Keratinocyte (primary cell): ENCODE measurements at regions not wholly inside any gene's neighbourhood (a gene's known extent, or its start where the extent isn't known, plus 50 kb on each side); places are given as distances from the start of the nearest gene placed in this dataset.

Experiments
- DNase-seq: peaks from one replicate; pipeline ENCODE4 v3.0.0-alpha.2; 2011; ENCODE audit warnings: low read depth, missing footprints, low spot score
- FAIRE-seq: peaks from 2 replicates; lab custom pipeline; 2011; peaks lifted over from hg19 to GRCh38; lab: Jason Lieb, UNC
- H2AFZ ChIP-seq: 2 replicates; pipeline ENCODE4 v1.6.0; 2012; ENCODE audit warnings: low read length, control low read depth, inconsistent platforms; ENCODE audit not compliant: control insufficient read depth
- H3K27ac ChIP-seq: 2 replicates; pipeline ENCODE4 v1.5.1; 2011; ENCODE audit warnings: low read length; ENCODE audit not compliant: control insufficient read depth, insufficient read depth
- H3K27me3 ChIP-seq: 3 replicates; pipeline ENCODE4 v1.6.0; 2011; ENCODE audit warnings: low read length; ENCODE audit not compliant: control insufficient read depth, insufficient read depth; ENCODE audit errors: extremely low read depth
- H3K36me3 ChIP-seq, 2 experiments: 2 replicates in 1 of 2; 3 replicates in 1 of 2; pipeline ENCODE4 v1.5.1; 2011; ENCODE audit warnings: low read length in 2 of 2, mild to moderate bottlenecking in 1 of 2; ENCODE audit not compliant: control insufficient read depth in 2 of 2, insufficient read depth in 2 of 2; ENCODE audit errors: extremely low read depth in 1 of 2
- H3K4me1 ChIP-seq: 3 replicates; pipeline ENCODE4 v1.5.1; 2011; ENCODE audit warnings: low read length; ENCODE audit not compliant: control insufficient read depth, insufficient read depth; ENCODE audit errors: extremely low read depth
- H3K4me2 ChIP-seq: 3 replicates; pipeline ENCODE4 v1.6.0; 2011; ENCODE audit warnings: low read depth, low read length; ENCODE audit not compliant: control insufficient read depth, insufficient read depth; ENCODE audit errors: extremely low read depth
- H3K4me3 ChIP-seq, 3 experiments: fragments of 200-600 bp in 1 of 3; sonication (generic) in 1 of 3; 2 replicates in 2 of 3; 3 replicates in 1 of 3; pipeline ENCODE4 v1.5.1; 2011 to 2016; ENCODE audit warnings: low read length in 3 of 3, mild to moderate bottlenecking in 3 of 3, control low read depth in 2 of 3, inconsistent platforms in 1 of 3, low read depth in 1 of 3, mixed read lengths in 1 of 3, mixed run types in 1 of 3, moderate library complexity in 1 of 3; ENCODE audit not compliant: control insufficient read depth in 2 of 3, insufficient read depth in 2 of 3; ENCODE audit errors: extremely low read depth in 1 of 3
- H3K79me2 ChIP-seq: 2 replicates; pipeline ENCODE4 v1.6.0; 2012; ENCODE audit warnings: low read length; ENCODE audit not compliant: control insufficient read depth, insufficient read depth
- H3K9ac ChIP-seq: 3 replicates; pipeline ENCODE4 v1.6.0; 2011; ENCODE audit warnings: low read length; ENCODE audit not compliant: control insufficient read depth, insufficient read depth; ENCODE audit errors: extremely low read depth
- H3K9me1 ChIP-seq: 3 replicates; pipeline ENCODE4 v1.6.0; 2011; ENCODE audit warnings: low read length; ENCODE audit not compliant: control insufficient read depth, insufficient read depth; ENCODE audit errors: extremely low read depth
- H3K9me3 ChIP-seq: 2 replicates; pipeline ENCODE4 v1.5.1; 2012; ENCODE audit warnings: low read depth, low read length; ENCODE audit not compliant: control insufficient read depth
- H4K20me1 ChIP-seq: 3 replicates; pipeline ENCODE4 v1.6.0; 2011; ENCODE audit warnings: low read length; ENCODE audit not compliant: control insufficient read depth, insufficient read depth; ENCODE audit errors: extremely low read depth
- EZH2 ChIP-seq: IDR thresholded peaks from one replicate; pipeline ENCODE4 v1.6.1; 2012; ENCODE audit warnings: inconsistent platforms, mild to moderate bottlenecking, low read length, moderate library complexity
- dilution Hi-C: fragments of 300-500 bp; cut with MboI; formaldehyde crosslinking; loops from one replicate; pipeline ENCODE4 v1.7.0; 2020; ENCODE audit warnings: low sequenced_read_pairs; ENCODE audit not compliant: extremely low pct_ligation_motif_present
- TF ChIP-seq, protein P1 (sequence below), 3 experiments: IDR thresholded peaks in 1 of 3; conservative IDR thresholded peaks in 1 of 3; optimal IDR thresholded peaks in 1 of 3; 2 replicates in 2 of 3; 3 replicates in 1 of 3; pipeline versions ENCODE3 to v1.5.1; 2011; ENCODE audit warnings: low read length in 3 of 3, mild to moderate bottlenecking in 3 of 3, moderate library complexity in 2 of 3, control low read depth in 1 of 3, inconsistent platforms in 1 of 3; ENCODE audit not compliant: insufficient read depth in 2 of 3; ENCODE audit errors: extremely low read depth in 1 of 3

DNA sequence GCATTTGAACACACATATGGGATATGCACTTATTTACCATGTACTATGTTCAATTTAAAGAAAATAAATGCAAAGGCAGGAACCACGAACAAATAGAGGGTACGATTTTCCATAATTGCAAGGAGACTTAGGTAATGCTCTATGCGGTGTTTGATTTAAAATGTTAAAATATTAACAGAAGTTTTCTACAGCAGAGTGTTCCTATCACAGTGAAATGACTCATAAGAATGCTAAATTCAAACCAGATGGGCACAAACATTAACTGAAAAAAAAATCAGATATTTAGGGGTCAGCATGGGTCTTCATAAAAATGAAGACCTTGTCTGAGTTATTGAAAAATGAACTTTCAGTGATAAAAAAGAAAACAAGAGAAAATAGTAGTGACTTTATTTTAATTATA, 65.4 kb downstream of the LLPH start:
- FAIRE-seq, result no peak
- H3K4me1 ChIP-seq, result no peaks in the 10 kb centered on the region
- DNase-seq, result no peak
- no peak overlapping the region for H3K4me3 ChIP-seq
- no peak overlapping the region for H3K9ac ChIP-seq
- no peak overlapping the region for H3K27ac ChIP-seq
- no peaks in the 10 kb centered on the region for H3K9me3 ChIP-seq
- H3K4me2 ChIP-seq, result no peak overlapping the region
- dilution Hi-C loops, result no loop called here
- no peaks in the 10 kb centered on the region for H3K79me2 ChIP-seq
- no peaks in the 10 kb centered on the region for H3K36me3 ChIP-seq
- TF ChIP-seq EZH2, result no peak
- TF ChIP-seq, protein P1, sequence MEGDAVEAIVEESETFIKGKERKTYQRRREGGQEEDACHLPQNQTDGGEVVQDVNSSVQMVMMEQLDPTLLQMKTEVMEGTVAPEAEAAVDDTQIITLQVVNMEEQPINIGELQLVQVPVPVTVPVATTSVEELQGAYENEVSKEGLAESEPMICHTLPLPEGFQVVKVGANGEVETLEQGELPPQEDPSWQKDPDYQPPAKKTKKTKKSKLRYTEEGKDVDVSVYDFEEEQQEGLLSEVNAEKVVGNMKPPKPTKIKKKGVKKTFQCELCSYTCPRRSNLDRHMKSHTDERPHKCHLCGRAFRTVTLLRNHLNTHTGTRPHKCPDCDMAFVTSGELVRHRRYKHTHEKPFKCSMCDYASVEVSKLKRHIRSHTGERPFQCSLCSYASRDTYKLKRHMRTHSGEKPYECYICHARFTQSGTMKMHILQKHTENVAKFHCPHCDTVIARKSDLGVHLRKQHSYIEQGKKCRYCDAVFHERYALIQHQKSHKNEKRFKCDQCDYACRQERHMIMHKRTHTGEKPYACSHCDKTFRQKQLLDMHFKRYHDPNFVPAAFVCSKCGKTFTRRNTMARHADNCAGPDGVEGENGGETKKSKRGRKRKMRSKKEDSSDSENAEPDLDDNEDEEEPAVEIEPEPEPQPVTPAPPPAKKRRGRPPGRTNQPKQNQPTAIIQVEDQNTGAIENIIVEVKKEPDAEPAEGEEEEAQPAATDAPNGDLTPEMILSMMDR (optimal IDR thresholded peaks at IDR 0.05 in 1 of 3, IDR thresholded peaks at IDR 0.05 in 1 of 3, conservative IDR thresholded peaks at IDR 0.05 in 1 of 3; ENCODE audit: extremely low read depth in 1 of 3, insufficient read depth in 2 of 3, low read length in 3 of 3), result no peak
- H2AFZ ChIP-seq, result no peak overlapping the region
- no peaks in the 10 kb centered on the region for H3K9me1 ChIP-seq
- no peaks in the 10 kb centered on the region for H3K27me3 ChIP-seq
- no peaks in the 10 kb centered on the region for H4K20me1 ChIP-seq

DNA sequence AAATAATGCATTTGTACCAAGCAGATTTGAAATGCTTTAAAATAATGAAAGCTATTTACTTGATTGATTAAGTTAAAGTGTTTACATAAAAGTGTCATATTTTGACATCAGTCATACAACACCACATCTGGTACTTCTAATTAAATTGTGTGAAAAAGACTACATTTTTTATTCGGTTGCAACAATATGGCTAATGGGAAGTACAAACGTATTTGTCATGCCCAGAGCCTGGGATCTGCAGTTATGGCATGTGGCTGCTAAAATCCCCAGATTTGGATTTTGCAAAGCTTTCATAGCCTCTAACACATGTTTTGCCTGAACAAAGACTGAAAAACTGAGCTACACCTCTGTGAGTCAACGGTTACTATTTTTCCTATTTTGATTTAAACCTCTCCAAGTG, 66.6 kb downstream of the LLPH start:
- no peaks in the 10 kb centered on the region for H3K9me1 ChIP-seq
- TF ChIP-seq, protein P1 (optimal IDR thresholded peaks at IDR 0.05 in 1 of 3, IDR thresholded peaks at IDR 0.05 in 1 of 3, conservative IDR thresholded peaks at IDR 0.05 in 1 of 3; ENCODE audit: extremely low read depth in 1 of 3, insufficient read depth in 2 of 3, low read length in 3 of 3), result no peak
- no peak for TF ChIP-seq EZH2
- H4K20me1 ChIP-seq, result no peaks in the 10 kb centered on the region
- H3K27me3 ChIP-seq, result no peaks in the 10 kb centered on the region
- no peak overlapping the region for H3K4me2 ChIP-seq
- H3K9me3 ChIP-seq, result no peaks in the 10 kb centered on the region
- H3K9ac ChIP-seq, result no peak overlapping the region
- dilution Hi-C loops, result no loop called here
- no peaks in the 10 kb centered on the region for H3K4me1 ChIP-seq
- no peaks in the 10 kb centered on the region for H3K36me3 ChIP-seq
- no peaks in the 10 kb centered on the region for H3K79me2 ChIP-seq
- H3K4me3 ChIP-seq, result no peak overlapping the region
- no peak overlapping the region for H2AFZ ChIP-seq
- no peak for FAIRE-seq
- no peak overlapping the region for H3K27ac ChIP-seq
- DNase-seq, result no peak
